ENCODE measurements at regions not wholly inside any gene's neighbourhood (a gene's known extent, or its start where the extent isn't known, plus 50 kb on each side); places are given as distances from the start of the nearest gene placed in this dataset.
"Not testable (repeated sequence)": the region's sequence is repeated elsewhere in the genome, so short reads cannot be mapped to it uniquely, and the experiment has no call there.

GRCh38 chr13:81596224-81596753 lies 1255.4 kb upstream of the SPRY2 start:
- DNase-seq = no peak

DNA sequence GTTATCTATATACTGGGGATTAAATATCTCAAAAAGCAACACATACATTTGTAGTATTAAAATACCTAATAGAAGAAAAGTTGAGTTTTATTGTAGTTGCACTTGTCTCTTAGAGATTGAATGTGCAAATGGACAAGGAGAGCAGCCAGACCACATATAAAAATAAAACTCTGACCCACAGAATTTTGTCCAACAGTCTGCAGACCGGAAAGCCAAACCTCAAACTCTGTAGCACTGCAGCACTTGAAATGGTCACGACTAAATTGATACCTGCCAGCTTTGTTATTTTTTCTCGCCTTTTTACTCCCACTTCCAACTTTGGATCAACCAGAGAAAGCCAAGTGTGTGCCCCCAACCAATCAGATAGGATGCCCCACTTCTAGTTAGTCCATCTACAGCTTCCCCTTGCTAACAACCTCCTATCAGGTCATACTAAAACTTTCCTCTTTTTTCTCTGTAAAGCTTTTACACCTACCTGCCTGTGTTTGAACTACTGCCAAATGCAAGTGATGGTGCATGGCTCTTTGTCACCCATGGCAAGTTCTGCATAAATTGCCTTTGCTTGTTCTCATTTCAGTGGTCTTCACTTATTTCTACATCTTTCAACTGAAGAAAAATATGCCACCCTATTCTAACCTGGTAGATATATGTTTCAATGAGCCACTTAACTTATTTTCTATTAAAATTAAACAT lies 1250.7 kb upstream of the SPRY2 start:
- no peak for DNase-seq

DNA sequence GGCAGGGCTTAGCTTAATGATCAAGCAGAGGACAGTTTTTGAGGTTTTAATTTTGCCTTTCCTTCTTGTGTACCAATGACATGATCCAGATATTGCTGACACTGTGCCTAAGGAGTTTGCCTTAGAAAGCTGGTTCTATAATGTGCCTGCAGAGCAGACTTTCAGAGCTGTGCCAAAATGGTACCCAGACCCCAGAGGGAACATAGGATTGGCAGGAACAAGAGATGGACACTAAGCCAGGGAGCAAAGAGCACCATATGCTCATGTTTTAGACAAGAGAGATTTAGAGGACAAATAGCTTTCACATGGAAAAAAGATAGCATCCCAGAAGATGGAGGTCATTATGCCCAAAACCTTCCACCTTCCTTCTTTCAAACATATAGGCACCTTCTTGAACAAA lies 1241.5 kb upstream of the SPRY2 start:
- no peak for DNase-seq

GRCh38 chr13:81577601-81578195 lies 1236.8 kb upstream of the SPRY2 start:
- DNase-seq = no peak

GRCh38 chr13:81568824-81569223 lies 1227.9 kb upstream of the SPRY2 start:
- no peak for DNase-seq

- DNase-seq = no peak
Measured at GRCh38 chr13:81565849-81566248, 1224.9 kb upstream of the SPRY2 start.

- no peak for DNase-seq
Measured at GRCh38 chr13:81563091-81563490, 1222.2 kb upstream of the SPRY2 start.

- no peak for DNase-seq
Measured at GRCh38 chr13:81562598-81562997, 1221.7 kb upstream of the SPRY2 start.

- no peak for DNase-seq
Measured at GRCh38 chr13:81551036-81551435, 1210.1 kb upstream of the SPRY2 start.

- DNase-seq = not testable (repeated sequence)
Measured at GRCh38 chr13:81546294-81546693, 1205.4 kb upstream of the SPRY2 start.

DNA sequence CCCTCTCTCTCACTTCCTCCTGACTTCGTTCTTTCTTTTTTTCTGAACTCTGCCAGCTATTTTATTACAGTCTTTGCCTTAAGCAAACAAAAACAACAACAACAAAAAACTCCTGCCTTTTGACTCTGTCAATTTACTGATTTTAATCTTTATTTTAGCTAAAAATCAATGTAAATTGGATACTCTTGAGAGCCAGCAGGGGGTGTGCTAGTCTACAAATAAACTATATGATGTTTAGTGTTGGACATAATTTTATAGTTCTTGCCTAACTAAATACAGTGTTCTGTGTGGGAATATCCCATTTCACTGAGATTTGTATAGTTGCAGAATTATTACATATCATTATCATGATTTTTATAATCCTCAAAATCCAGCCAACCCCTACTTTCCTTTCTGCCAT lies 1199.9 kb upstream of the SPRY2 start:
- no peak for DNase-seq

- DNase-seq = no peak
Measured at GRCh38 chr13:81539643-81540150, 1198.8 kb upstream of the SPRY2 start.

- no peak for DNase-seq
Measured at GRCh38 chr13:81498969-81499368, 1158.0 kb upstream of the SPRY2 start.

DNA sequence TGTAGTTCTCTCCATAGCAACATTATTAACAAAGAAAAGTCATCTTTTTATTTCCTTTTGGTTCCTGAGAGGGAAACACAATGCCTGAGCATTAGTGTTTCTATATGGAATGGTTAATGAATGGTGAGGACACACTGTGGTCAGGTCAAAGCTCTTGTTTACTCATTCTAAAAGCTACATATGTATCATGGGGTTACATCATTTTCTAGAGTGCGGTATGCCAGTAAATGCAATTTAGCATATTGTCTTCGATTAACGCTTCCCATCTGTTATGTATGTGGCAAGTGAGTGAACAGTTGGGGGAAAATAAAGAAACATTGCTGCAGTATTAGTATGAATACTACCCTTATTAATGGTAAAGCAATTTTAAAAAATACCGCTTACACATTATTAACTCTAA lies 1152.2 kb upstream of the SPRY2 start:
- DNase-seq = no peak

DNA sequence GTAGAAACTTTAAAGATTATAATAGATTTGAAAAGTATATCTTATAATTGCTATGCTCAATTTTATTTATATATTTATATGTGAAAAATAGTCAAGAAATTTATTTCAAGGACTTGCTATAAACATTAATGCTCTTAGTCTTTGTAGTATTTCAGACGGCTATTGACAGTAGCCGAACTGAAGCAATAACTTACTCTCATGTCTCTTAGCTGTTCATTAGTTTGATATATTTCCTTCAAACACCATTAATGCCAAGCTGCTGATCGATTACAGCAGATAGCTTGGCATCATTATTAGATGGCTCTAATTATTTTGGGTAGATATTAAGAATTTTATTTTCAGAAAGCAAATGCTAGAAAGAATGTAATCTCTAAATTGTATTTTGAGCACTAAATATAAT lies 1151.5 kb upstream of the SPRY2 start:
- no peak for DNase-seq

DNA sequence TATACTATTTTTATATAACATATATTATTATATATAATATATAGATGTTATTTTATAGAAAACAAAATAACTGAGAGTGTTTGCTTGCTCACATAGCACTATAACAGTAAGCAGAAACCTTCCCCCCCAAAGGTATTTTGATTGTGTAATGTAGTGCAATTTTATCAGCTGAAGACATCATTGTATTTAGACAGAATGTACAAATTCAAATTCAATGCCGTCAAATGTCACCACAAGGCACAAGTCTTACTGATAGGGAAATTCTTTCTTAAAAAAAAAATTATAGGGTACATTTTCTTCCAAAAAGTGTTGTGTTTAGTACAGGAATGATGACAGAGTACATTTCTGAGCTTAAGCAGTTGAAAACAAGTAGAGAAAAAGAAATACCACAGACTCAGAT lies 1147.1 kb upstream of the SPRY2 start:
- no peak for DNase-seq

DNA sequence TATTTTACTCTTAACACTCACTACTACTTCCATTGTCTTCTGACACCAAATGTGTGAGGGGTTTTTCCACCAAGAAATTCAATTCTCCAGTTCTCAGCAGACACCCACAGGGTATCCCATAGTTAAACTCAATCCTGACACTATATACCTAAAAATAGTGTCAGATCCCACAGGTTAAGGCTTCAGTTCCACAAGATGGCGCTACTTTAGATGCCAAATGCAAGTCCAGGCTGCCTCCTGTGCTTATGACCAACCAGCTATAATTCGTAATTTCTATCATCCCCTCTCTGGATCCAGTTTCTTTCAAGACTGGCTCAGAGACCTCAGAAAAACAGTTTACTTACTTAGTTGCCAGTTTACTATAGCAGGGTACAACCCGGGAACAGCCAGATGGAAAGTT lies 1146.2 kb upstream of the SPRY2 start:
- DNase-seq = no peak

DNA sequence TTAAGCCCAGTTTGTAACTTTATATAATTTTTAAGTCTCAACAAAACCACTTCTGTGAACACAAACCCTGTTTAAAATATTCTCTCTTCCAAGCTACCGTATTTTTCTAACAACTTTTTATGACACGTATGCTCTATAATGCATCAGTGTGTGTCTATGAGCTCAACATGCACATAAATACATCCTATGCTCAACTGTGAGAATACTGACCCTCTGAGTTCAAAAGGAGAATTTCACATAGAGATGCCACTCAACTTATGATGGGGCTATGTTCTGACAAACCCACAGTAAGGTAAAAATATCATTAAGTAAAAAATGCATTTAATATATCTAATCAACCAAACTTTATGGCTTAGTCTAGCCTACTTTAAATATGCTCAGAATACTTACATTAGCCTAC lies 1139.7 kb upstream of the SPRY2 start:
- no peak for DNase-seq

DNA sequence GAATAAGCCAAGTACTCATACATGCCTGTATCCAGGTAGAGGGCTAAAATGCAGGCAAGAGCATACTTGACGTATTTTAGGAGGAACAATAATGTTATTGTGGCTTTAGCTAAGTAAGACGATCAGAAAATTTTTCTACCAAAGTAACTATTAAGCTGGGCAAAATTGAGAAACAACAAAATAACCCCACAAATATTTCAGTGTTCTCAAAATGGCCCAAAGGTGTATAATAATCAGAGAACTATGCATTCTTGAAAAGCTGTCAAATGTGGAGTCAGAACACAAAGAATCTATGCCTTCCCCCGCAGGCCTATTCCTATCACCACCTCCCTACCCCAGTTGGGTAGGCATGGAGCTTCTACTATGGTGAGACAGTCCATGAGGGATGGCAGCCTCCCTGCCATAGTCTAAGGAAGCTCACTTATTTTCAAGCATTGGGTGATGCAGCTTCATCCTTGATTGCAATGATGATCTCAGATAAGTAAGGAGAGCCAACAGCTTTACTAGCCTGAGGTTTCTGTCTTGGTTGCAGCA lies 1132.5 kb upstream of the SPRY2 start:
- DNase-seq = no peak

DNA sequence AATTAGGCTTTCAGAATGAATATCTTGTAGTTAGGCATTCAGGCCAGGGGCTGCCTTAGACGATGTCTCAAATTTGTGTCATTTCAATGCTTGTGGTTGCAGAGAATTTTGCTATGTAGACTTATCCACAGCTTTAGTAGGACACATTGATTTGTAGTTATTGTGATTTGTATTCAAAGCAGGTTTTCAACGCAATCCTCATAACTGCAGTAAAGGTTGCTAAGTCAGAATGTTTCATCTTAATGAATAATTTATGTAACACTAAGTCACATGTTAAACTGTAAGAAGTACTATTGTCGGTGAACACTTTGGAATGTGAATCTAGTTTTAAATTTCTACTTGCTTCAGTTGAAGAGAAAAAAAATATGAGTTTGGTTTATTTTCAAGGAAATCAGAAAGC lies 1117.2 kb upstream of the SPRY2 start:
- DNase-seq = no peak

DNA sequence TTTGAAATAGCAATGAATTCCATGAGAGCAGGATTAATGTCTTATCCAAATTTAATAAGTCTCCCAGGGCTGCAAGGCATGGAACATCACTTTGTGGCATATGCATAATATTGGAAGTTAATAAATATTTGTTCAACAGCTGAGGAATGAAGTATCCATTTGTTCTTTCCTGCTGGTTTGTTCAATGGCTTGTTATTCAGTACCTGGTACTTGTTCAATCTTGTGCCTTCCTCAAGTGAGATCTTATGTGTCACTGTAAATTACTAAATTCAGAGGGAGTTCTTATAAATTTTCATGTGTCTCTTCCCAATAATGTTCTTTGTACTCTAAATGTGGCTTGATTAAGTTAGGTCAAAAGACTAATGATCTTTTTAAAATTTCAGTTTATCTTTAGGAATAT lies 1105.5 kb upstream of the SPRY2 start:
- no peak for DNase-seq

DNA sequence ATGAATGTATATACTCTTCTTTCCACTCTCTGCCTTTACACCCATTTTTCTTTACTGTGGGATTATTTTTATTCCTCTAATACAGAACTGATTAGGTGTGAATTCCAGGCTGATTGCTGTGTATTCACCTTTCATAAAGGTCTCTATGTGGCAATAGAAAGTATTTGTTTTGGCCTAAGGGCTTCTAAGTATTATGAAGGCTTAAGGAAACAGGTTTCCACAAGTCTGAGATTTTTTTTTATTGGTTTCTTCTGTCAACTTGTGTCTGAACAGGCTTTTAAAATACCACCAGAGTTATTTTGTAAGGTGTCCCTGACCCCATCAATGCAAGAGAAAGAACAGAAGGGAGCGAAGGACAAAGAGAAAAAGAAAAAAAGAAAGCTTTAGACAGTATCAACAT lies 1102.0 kb upstream of the SPRY2 start:
- DNase-seq = no peak

GRCh38 chr13:81425286-81425685 lies 1084.4 kb upstream of the SPRY2 start:
- no peak for DNase-seq

DNA sequence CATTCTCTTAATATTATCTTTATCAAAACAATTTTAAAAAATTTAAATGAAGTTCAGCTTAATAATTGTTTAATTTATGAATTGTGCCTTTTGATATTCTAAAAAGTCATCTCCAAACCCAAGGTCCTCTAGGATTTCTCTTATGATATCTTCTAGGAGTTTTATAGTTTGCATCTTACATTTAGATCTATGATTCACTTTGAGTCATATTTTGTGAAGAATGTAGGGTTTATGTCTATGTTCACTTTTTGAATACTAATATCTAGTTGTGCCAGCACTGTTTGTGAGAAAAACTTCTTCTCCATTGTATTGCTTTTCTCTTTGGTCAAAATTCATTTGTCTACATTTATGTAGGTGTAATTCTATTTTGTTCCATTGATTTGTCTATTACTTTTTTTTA lies 1068.4 kb upstream of the SPRY2 start:
- no peak for DNase-seq
